K562 (cell line): ENCODE measurements at regions not wholly inside any gene's neighbourhood (a gene's known extent, or its start where the extent isn't known, plus 50 kb on each side); places are given as distances from the start of the nearest gene placed in this dataset.

Experiments used
- ELF1 ChIP-seq: fragments of 200-800 bp; sonication (Bioruptor generic); IDR thresholded peaks from 2 replicates; pipeline ENCODE4 v1.6.1; 2016; ENCODE audit warnings: missing genetic modification characterization, missing compliant biosample characterization
- NR3C1 ChIP-seq: sonication (generic); formaldehyde crosslinking; IDR thresholded peaks from 2 replicates; pipeline ENCODE4 v1.8.1; 2022; ENCODE audit warnings: missing genetic modification reagents
- TCF7 ChIP-seq: sonication (generic); IDR thresholded peaks from 2 replicates; pipeline ENCODE4 v1.6.1; 2016; ENCODE audit warnings: antibody characterized with exemption, borderline replicate concordance
- TF ChIP-seq, protein P1 (sequence below), 3 experiments: IDR thresholded peaks in 2 of 3; conservative IDR thresholded peaks in 1 of 3; 2 replicates each; pipeline ENCODE4 v1.5.1; 2011 to 2012; ENCODE audit warnings: low read length in 3 of 3, mild to moderate bottlenecking in 3 of 3, control low read depth in 2 of 3, improper control_type of control experiment in 1 of 3, inconsistent platforms in 1 of 3, low read depth in 1 of 3, mixed read lengths in 1 of 3, moderate library complexity in 1 of 3; ENCODE audit not compliant: insufficient read depth in 2 of 3

DNA sequence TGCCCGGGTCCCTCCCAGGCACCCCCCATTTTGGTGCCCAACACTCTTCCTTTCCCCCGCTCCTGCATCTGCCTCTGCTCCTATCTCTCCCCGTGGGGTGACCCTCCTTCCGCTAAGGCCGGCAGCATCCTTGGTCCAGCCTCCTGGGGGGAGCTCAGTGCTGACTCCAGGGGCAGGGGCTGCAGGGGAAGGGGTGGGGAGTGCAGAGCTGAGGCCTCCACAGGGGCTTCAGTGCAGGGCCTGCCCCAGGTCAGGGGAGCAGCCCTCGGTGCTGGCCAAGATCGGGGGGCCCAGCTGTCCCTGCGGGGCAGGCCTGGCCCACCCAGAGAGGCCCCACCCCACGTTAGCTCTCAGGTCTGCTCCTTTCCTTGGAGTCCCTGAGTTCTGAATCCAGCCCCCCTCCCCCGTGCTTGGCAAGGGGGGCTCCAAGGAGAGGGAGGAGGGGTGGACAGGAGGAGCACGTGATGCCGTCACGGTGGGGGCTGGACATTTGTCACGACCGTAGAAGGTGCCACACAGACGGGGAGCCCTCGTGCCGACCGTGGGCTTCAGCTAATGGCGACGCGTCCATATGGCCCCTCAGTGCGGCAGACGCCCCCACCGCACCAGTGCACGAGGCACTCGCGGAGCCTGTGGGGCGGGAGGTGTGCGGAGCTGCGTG is 63.5 kb upstream of the ADRA2C start:
- TF ChIP-seq NR3C1 (CRISPR knock-in tag) (no peak), TCF7 (no peak), ELF1 (no peak)
- TF ChIP-seq, protein P1, sequence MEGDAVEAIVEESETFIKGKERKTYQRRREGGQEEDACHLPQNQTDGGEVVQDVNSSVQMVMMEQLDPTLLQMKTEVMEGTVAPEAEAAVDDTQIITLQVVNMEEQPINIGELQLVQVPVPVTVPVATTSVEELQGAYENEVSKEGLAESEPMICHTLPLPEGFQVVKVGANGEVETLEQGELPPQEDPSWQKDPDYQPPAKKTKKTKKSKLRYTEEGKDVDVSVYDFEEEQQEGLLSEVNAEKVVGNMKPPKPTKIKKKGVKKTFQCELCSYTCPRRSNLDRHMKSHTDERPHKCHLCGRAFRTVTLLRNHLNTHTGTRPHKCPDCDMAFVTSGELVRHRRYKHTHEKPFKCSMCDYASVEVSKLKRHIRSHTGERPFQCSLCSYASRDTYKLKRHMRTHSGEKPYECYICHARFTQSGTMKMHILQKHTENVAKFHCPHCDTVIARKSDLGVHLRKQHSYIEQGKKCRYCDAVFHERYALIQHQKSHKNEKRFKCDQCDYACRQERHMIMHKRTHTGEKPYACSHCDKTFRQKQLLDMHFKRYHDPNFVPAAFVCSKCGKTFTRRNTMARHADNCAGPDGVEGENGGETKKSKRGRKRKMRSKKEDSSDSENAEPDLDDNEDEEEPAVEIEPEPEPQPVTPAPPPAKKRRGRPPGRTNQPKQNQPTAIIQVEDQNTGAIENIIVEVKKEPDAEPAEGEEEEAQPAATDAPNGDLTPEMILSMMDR (IDR thresholded peaks at IDR 0.05 in 2 of 3, conservative IDR thresholded peaks at IDR 0.05 in 1 of 3; ENCODE audit: insufficient read depth in 2 of 3, low read depth in 1 of 3, low read length in 3 of 3), result no peak
